ENCODE measurements at regions not wholly inside any gene's neighbourhood (a gene's known extent, or its start where the extent isn't known, plus 50 kb on each side); places are given as distances from the start of the nearest gene placed in this dataset.

GRCh38 chr5:114223866-114224265, 138.0 kb upstream of the KCNN2 start:
- peaks cover 6 to 11% of the 10 kb centered on the region in 2 donors for H3K9me3 Mint-ChIP-seq
- no peaks in the 10 kb centered on the region for H3K27me3 Mint-ChIP-seq
- DNase-seq = no peak
- no peaks in the 10 kb centered on the region for H3K4me1 Mint-ChIP-seq
- no peak for ATAC-seq (replicated peaks)
- no peak overlapping the region for H3K4me3 Mint-ChIP-seq
- no peaks in the 10 kb centered on the region for H3K36me3 Mint-ChIP-seq
- H3K27ac Mint-ChIP-seq = no peak overlapping the region

- no peaks in the 10 kb centered on the region for H3K9me3 Mint-ChIP-seq
- ATAC-seq (replicated peaks) (no peak), DNase-seq (no peak)
- no peaks in the 10 kb centered on the region for H3K36me3 Mint-ChIP-seq
- no peaks in the 10 kb centered on the region for H3K27me3 Mint-ChIP-seq
- H3K4me1 Mint-ChIP-seq = no peaks in the 10 kb centered on the region
- H3K27ac Mint-ChIP-seq = no peak overlapping the region
- no peak overlapping the region for H3K4me3 Mint-ChIP-seq
Measured at GRCh38 chr5:114237766-114238165, 124.1 kb upstream of the KCNN2 start.

GRCh38 chr5:114238771-114239313, 123.0 kb upstream of the KCNN2 start:
- Mint-ChIP-seq H3K36me3 (no peaks in the 10 kb centered on the region), H3K27ac (no peak overlapping the region), H3K4me1 (no peaks in the 10 kb centered on the region), H3K4me3 (no peak overlapping the region), H3K27me3 (no peaks in the 10 kb centered on the region), H3K9me3 (no peaks in the 10 kb centered on the region)
- no peak for DNase-seq
- ATAC-seq (replicated peaks) = no peak

DNA sequence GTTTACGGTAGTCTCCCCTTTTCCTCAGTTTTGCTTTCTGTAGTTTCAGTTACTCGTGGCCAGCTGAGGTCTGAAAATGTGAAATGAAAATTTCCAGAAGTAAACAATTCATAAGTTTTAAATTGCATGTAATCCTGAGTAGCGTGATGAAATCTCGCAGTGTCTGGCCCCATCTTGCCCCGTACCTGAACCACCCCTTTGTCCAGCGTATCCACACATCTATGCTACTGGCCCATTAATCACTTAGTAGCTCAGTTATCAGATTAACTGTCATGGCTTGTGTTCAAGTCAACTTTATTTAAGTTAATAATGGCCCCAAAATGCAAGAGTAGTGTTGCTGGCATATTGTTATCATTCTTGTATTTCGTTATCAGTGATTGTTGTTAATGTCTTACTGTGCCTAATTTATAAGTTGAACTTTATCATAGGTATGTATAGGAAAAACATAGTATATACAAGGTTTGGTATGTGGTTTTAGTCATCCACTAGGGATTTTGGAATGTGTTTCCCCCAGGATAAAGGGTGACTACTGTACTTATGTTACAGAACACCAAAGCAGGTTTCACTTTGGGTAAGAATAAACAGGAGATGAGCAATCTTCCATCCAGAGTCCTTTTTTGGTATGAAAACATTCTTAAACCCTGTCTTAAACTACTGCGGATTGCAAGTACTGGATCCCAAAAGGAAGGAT, 118.4 kb upstream of the KCNN2 start:
- Mint-ChIP-seq H3K36me3 (no peaks in the 10 kb centered on the region), H3K4me1 (no peaks in the 10 kb centered on the region), H3K4me3 (no peak overlapping the region), H3K27ac (no peak overlapping the region), H3K9me3 (peaks cover 0 to 4% of the 10 kb centered on the region in 2 donors), H3K27me3 (no peaks in the 10 kb centered on the region)
- DNase-seq = no peak
- ATAC-seq (replicated peaks) = no peak

DNA sequence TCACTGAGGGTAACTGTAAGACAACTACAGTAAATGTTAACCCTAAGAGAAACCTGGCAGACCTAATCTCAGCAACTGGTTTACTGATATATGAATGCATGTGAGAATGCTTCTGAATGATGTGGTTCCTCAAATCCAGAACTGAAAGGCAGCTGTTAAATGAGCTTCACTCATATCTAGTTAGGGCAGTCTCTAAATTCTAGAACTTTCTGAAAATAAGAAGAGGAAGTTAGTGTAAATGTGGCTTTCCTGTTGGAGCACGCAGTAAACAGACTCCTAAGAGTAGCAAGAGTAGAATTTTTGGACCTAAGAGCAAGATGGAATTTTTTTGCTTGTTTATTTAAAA, 117.9 kb upstream of the KCNN2 start:
- Mint-ChIP-seq H3K4me3 (no peak overlapping the region), H3K4me1 (no peaks in the 10 kb centered on the region), H3K36me3 (no peaks in the 10 kb centered on the region), H3K27ac (no peak overlapping the region), H3K9me3 (peaks cover 0 to 4% of the 10 kb centered on the region in 2 donors), H3K27me3 (no peaks in the 10 kb centered on the region)
- ATAC-seq (replicated peaks) (no peak), DNase-seq (no peak)

DNA sequence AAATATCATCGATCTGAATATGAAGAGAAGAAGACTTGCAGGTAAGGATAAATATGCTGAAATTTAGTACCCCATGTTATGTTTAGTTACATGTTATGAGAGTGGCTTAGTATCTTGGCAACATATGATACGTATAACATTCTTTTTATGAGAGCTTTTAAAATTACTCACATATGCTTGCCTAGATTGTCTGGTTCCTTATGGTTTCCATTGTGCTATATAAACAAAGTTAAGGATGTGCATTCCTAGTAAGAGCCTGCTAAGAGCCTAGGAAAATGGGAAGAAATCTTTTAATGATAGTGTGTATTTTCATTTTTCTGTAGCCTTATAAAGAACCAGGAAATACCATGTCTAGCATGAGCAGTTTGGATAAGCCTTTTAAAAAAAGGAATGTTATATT, 112.0 kb upstream of the KCNN2 start:
- Mint-ChIP-seq H3K4me1 (no peaks in the 10 kb centered on the region), H3K27ac (no peak overlapping the region), H3K27me3 (no peaks in the 10 kb centered on the region), H3K36me3 (no peaks in the 10 kb centered on the region), H3K4me3 (no peak overlapping the region), H3K9me3 (peaks cover 0 to 2% of the 10 kb centered on the region in 2 donors)
- no peak for DNase-seq
- ATAC-seq (replicated peaks) = no peak

GRCh38 chr5:114250536-114250935, 111.3 kb upstream of the KCNN2 start:
- no peak overlapping the region for H3K4me3 Mint-ChIP-seq
- ATAC-seq (replicated peaks) (no peak), DNase-seq (no peak)
- H3K36me3 Mint-ChIP-seq = no peaks in the 10 kb centered on the region
- no peaks in the 10 kb centered on the region for H3K27me3 Mint-ChIP-seq
- H3K4me1 Mint-ChIP-seq = no peaks in the 10 kb centered on the region
- H3K9me3 Mint-ChIP-seq = peaks cover 0 to 2% of the 10 kb centered on the region in 2 donors
- H3K27ac Mint-ChIP-seq = no peak overlapping the region

DNA sequence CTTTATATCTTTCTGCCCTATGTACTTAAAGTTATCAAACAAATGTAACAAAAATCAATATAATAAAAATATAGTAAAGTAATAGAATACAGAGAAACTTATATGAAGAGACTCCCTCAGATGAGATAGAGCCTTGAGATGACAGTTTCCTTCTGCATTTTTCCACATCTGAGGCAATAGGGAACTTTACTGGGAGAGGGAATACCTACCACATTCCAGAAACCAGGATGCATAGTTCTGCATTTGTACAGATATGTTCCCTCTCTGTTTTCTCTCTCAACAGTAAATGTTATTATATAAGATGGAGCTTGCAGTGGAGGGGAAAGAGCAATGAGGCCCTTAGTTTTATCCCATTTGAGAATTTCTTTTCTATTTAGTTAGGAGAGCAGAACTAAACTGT, 109.6 kb upstream of the KCNN2 start:
- no peak for ATAC-seq (replicated peaks)
- DNase-seq = no peak
- Mint-ChIP-seq H3K27me3 (no peaks in the 10 kb centered on the region), H3K4me1 (no peaks in the 10 kb centered on the region), H3K9me3 (peaks cover 0 to 2% of the 10 kb centered on the region in 2 donors), H3K27ac (no peak overlapping the region), H3K4me3 (no peak overlapping the region), H3K36me3 (no peaks in the 10 kb centered on the region)

GRCh38 chr5:114255260-114255659, 106.6 kb upstream of the KCNN2 start:
- no peak for ATAC-seq (replicated peaks)
- H3K4me3 Mint-ChIP-seq = no peak overlapping the region

GRCh38 chr5:114261989-114262388, 99.9 kb upstream of the KCNN2 start:
- H3K36me3 Mint-ChIP-seq = no peaks in the 10 kb centered on the region
- no peak overlapping the region for H3K4me3 Mint-ChIP-seq
- no peak overlapping the region for H3K27ac Mint-ChIP-seq
- DNase-seq (no peak), ATAC-seq (replicated peaks) (no peak)
- peaks cover 0 to 6% of the 10 kb centered on the region in 2 donors for H3K9me3 Mint-ChIP-seq
- no peaks in the 10 kb centered on the region for H3K4me1 Mint-ChIP-seq
- no peaks in the 10 kb centered on the region for H3K27me3 Mint-ChIP-seq

More at GRCh38 chr5:114255260-114255659, 106.6 kb upstream of the KCNN2 start:
- Mint-ChIP-seq H3K36me3 (no peaks in the 10 kb centered on the region), H3K27ac (no peak overlapping the region), H3K27me3 (no peaks in the 10 kb centered on the region), H3K9me3 (peaks cover 0 to 5% of the 10 kb centered on the region in 2 donors), H3K4me1 (no peaks in the 10 kb centered on the region)
- no peak for DNase-seq

GRCh38 chr5:114265432-114266060, 96.3 kb upstream of the KCNN2 start:
- no peaks in the 10 kb centered on the region for H3K9me3 Mint-ChIP-seq
- no peak overlapping the region for H3K27ac Mint-ChIP-seq
- H3K36me3 Mint-ChIP-seq = no peaks in the 10 kb centered on the region
- H3K4me1 Mint-ChIP-seq = no peaks in the 10 kb centered on the region
- H3K4me3 Mint-ChIP-seq = no peak overlapping the region
- DNase-seq = no peak
- no peak for ATAC-seq (replicated peaks)
- no peaks in the 10 kb centered on the region for H3K27me3 Mint-ChIP-seq

DNA sequence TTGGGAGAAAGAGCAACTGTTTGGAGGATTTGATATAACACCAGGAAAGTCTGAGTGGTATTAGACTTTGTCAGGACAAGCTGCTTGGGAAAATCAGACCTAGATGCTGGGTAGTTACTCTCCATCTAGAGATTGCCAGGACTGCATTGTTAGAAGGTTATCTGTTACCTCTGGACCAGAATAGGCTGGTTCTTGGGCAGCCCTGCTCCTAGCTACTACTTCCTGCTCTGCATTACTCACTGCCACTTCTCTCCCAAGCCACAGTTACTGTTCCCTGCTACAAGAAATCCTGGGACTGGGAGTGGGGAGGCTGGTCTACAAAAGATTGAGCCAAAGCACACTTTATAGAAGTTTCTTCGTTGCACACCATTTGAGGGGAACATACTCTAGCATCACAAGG, 95.5 kb upstream of the KCNN2 start:
- H3K4me1 Mint-ChIP-seq = no peaks in the 10 kb centered on the region
- H3K27ac Mint-ChIP-seq = no peak overlapping the region
- no peaks in the 10 kb centered on the region for H3K9me3 Mint-ChIP-seq
- ATAC-seq (replicated peaks) (no peak), DNase-seq (no peak)
- H3K36me3 Mint-ChIP-seq = no peaks in the 10 kb centered on the region
- H3K4me3 Mint-ChIP-seq = no peak overlapping the region
- H3K27me3 Mint-ChIP-seq = no peaks in the 10 kb centered on the region

DNA sequence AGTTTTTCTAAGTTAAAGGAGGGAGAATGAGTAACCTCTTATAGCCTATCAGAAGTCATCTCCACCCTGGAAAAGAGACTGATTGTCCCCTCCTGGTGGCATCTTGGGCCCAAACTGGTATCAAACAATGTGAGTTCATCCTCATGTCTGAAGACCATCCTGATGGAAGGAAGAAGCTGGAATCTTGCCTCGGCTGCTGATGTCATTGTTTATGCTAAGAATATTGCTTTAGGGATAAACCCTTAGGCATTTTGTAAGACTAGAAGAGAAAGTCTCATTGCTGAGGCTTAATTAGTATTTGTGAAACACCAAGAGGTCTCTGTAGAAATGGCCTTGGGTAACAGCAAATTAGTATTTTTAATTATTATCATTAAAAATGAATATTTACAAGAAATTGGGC, 65.7 kb upstream of the KCNN2 start:
- H3K36me3 Mint-ChIP-seq = no peaks in the 10 kb centered on the region
- H3K9me3 Mint-ChIP-seq = peaks cover 0 to 3% of the 10 kb centered on the region in 2 donors
- no peaks in the 10 kb centered on the region for H3K27me3 Mint-ChIP-seq
- ATAC-seq (replicated peaks) = no peak
- no peak overlapping the region for H3K27ac Mint-ChIP-seq
- no peak for DNase-seq
- no peak overlapping the region for H3K4me3 Mint-ChIP-seq
- no peaks in the 10 kb centered on the region for H3K4me1 Mint-ChIP-seq

- H3K9me3 Mint-ChIP-seq = peaks cover 0 to 2% of the 10 kb centered on the region in 2 donors
- no peak overlapping the region for H3K4me3 Mint-ChIP-seq
- H3K36me3 Mint-ChIP-seq = no peaks in the 10 kb centered on the region
- no peak overlapping the region for H3K27ac Mint-ChIP-seq
- no peak for DNase-seq
- no peak for ATAC-seq (replicated peaks)
- no peaks in the 10 kb centered on the region for H3K4me1 Mint-ChIP-seq
- no peaks in the 10 kb centered on the region for H3K27me3 Mint-ChIP-seq
Measured at GRCh38 chr5:114297915-114298314, 64.0 kb upstream of the KCNN2 start.

DNA sequence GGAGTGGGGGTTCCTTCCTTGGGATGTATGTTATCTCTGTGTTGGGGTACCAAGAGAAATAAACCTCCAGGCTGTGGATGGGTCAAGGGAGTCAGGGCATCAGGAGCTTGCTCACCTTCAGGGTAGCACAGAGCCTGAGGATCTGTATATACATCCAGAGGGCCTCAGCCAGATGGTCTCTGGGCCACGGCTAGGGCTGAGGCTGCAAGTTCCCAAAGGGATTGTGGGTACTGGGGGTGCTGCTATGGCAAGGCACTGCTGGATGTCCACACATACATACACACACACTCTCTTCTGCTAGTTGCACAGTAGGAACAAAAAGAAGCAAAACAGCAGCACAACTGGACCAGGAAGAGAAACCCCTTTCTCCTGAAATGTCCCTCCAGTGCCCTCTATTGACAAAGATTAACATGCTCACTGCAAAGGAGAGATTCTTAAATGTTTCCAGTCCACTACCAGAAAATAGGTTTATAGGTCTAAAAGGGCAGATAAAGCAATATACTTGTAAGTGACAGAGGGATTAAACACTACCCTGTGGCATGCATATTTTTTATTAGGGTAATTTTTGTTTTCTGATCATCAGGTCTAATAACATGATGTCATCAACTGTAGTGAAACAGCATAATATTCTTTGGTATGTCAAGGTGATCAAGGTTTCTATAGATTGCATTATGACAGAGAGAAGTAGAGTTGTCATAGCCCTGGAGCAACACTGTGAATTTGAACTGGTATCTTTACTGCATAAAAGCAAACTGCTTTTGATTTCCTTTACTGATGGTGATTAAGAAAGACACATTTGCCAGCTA, 56.3 kb upstream of the KCNN2 start:
- no peak for DNase-seq
- no peak overlapping the region for H3K27ac Mint-ChIP-seq
- ATAC-seq (replicated peaks) = peak; percentile 8 to 33
- H3K4me3 Mint-ChIP-seq = no peak overlapping the region
- no peaks in the 10 kb centered on the region for H3K9me3 Mint-ChIP-seq
- no peaks in the 10 kb centered on the region for H3K36me3 Mint-ChIP-seq
- H3K27me3 Mint-ChIP-seq = no peaks in the 10 kb centered on the region
- H3K4me1 Mint-ChIP-seq = no peaks in the 10 kb centered on the region

Measured in stimulated activated naive B cell treated with anti-CD40 and anti-IgM and Interleukin-4, amounts not matched to agents 10 μg/mL and 1 μg/mL and 100 μg/mL, for 72 hours (primary cell).